Brain microvascular endothelial cell (primary cell): ENCODE measurements at regions not wholly inside any gene's neighbourhood (a gene's known extent, or its start where the extent isn't known, plus 50 kb on each side); places are given as distances from the start of the nearest gene placed in this dataset.
A peak's percentile ranks its signal among the peaks of the same experiment; 100 is the strongest.

Source experiments
- DNase-seq: peaks from one replicate; pipeline ENCODE4 v3.0.0-alpha.2; 2020
- H3K27ac ChIP-seq: fragments of 250-450 bp; sonication (Bioruptor Pico); 2 replicates; pipeline ENCODE4 v1.5.1; 2020; ENCODE audit warnings: mild to moderate bottlenecking, moderate library complexity
- H3K27me3 ChIP-seq: fragments of 250-450 bp; sonication (Bioruptor Pico); replicated peaks from 2 replicates; pipeline ENCODE4 v1.5.1; 2020; ENCODE audit warnings: mild to moderate bottlenecking
- H3K36me3 ChIP-seq: fragments of 250-450 bp; sonication (Bioruptor Pico); replicated peaks from 2 replicates; pipeline ENCODE4 v1.5.1; 2020; ENCODE audit warnings: mild to moderate bottlenecking
- H3K4me3 ChIP-seq: 2 replicates; pipeline ENCODE4 v1.5.1; 2011; ENCODE audit warnings: low read depth, mild to moderate bottlenecking, control low read depth, low read length, moderate library complexity
- CTCF ChIP-seq: IDR thresholded peaks from 2 replicates; pipeline ENCODE4 v1.5.1; 2011; ENCODE audit warnings: low read depth, mild to moderate bottlenecking, moderate library complexity, low read length, control low read depth, inconsistent platforms; ENCODE audit errors: missing control alignments
- in situ Hi-C: cut with HindIII; loops from 2 replicates; pipeline ENCODE4 v1.10.0; 2017; ENCODE audit warnings: low sequenced_read_pairs, low pct_ligation_motif_present

- TF ChIP-seq CTCF = no peak
- H3K36me3 ChIP-seq = no peaks in the 10 kb centered on the region
Measured at GRCh38 chr4:74534936-74535335, 90.0 kb downstream of the AREG start.

GRCh38 chr4:74535512-74535911 lies 90.6 kb downstream of the AREG start:
- in situ Hi-C loops = loop anchor here (25.0 kb wide), 2 partner anchors 127 to 148 kb away; no protein-coding TSS in a partner anchor
- no peak for DNase-seq
- H3K27ac ChIP-seq = no peak overlapping the region
- H3K4me3 ChIP-seq = no peak overlapping the region
- H3K27me3 ChIP-seq = no peaks in the 10 kb centered on the region
- H3K36me3 ChIP-seq = no peaks in the 10 kb centered on the region
- no peak for TF ChIP-seq CTCF

More at GRCh38 chr4:74534936-74535335, 90.0 kb downstream of the AREG start:
- DNase-seq = no peak
- in situ Hi-C loops = loop anchor here (25.0 kb wide), 2 partner anchors 127 to 148 kb away; no protein-coding TSS in a partner anchor
- Histone ChIP-seq H3K27me3 (no peaks in the 10 kb centered on the region), H3K27ac (no peak overlapping the region), H3K4me3 (no peak overlapping the region)

GRCh38 chr4:74536557-74536956 lies 91.6 kb downstream of the AREG start:
- DNase-seq = no peak
- peak; percentile 25 for TF ChIP-seq CTCF
- Histone ChIP-seq H3K4me3 (no peak overlapping the region), H3K27me3 (no peaks in the 10 kb centered on the region), H3K36me3 (no peaks in the 10 kb centered on the region), H3K27ac (no peak overlapping the region)
- in situ Hi-C loops = loop anchor here (25.0 kb wide), 2 partner anchors 126 to 149 kb away; no protein-coding TSS in a partner anchor

- no peak for TF ChIP-seq CTCF
- Histone ChIP-seq H3K27ac (no peak overlapping the region), H3K27me3 (no peaks in the 10 kb centered on the region), H3K4me3 (no peak overlapping the region), H3K36me3 (no peaks in the 10 kb centered on the region)
- in situ Hi-C loops = loop anchor here (25.0 kb wide), 2 partner anchors 125 to 150 kb away; no protein-coding TSS in a partner anchor
- no peak for DNase-seq
Measured at GRCh38 chr4:74537459-74537858, 92.5 kb downstream of the AREG start.

GRCh38 chr4:74539044-74539790 lies 94.3 kb downstream of the AREG start:
- Histone ChIP-seq H3K4me3 (no peak overlapping the region), H3K27ac (no peak overlapping the region), H3K27me3 (no peaks in the 10 kb centered on the region), H3K36me3 (no peaks in the 10 kb centered on the region)
- in situ Hi-C loops = loop anchor here (25.0 kb wide), 2 partner anchors 123 to 152 kb away; no protein-coding TSS in a partner anchor
- DNase-seq = no peak
- no peak for TF ChIP-seq CTCF
